ENCODE measurements at regions not wholly inside any gene's neighbourhood (a gene's known extent, or its start where the extent isn't known, plus 50 kb on each side); places are given as distances from the start of the nearest gene placed in this dataset.
"Not testable (repeated sequence)": the region's sequence is repeated elsewhere in the genome, so short reads cannot be mapped to it uniquely, and the experiment has no call there.

DNA sequence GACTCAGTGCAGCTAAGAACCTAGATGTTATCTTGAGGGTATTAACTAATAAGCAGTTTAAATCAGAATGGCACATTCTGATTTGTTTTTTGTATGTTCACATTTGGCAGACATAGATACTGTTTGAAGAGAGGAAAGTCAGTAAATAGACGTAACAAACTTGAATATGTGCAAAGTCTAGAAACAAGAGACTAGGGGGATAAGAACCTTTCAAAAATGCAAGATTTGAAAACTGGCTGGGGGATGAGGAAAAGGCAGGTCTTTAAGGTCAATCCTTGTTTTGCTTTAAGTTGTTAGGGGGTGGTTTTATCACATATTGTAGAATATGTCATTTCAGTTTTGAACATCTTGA lies 136.5 kb downstream of the ZNF92 start:
- not testable (repeated sequence) for DNase-seq (ENCODE audit: low read depth in 2 of 2)

DNA sequence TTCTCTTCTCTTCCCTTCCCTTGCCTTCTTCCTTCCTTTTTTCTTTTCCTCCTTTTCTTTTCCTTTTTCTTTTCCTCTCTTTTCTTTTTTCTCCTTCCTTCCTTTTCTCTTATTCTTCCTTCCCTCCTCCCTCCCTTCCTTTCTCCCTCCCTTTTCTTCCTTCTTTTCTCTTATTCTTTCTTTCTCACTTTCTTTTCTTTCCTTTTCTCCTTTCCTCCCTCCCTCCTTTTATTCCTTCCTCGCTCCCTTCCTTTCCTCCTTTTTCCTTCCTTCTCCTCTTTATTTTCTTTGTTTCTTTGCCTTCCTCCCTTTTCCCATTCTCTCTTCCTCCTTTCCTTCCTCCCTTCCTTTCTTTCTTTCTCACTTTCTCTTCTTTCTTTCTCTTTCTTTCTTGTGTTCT lies 146.1 kb downstream of the ZNF92 start:
- DNase-seq (ENCODE audit: low read depth in 2 of 2), result not testable (repeated sequence)

- DNase-seq (ENCODE audit: low read depth in 2 of 2), result not testable (repeated sequence)
Observed at GRCh38 chr7:65545465-65546161, 172.0 kb downstream of the ZNF92 start.

- DNase-seq (ENCODE audit: low read depth in 2 of 2), result not testable (repeated sequence)
Observed at GRCh38 chr7:65549589-65550443, 176.2 kb downstream of the ZNF92 start.

- DNase-seq (ENCODE audit: low read depth in 2 of 2), result not testable (repeated sequence)
Observed at GRCh38 chr7:65550444-65550809, 176.8 kb downstream of the ZNF92 start.

DNA sequence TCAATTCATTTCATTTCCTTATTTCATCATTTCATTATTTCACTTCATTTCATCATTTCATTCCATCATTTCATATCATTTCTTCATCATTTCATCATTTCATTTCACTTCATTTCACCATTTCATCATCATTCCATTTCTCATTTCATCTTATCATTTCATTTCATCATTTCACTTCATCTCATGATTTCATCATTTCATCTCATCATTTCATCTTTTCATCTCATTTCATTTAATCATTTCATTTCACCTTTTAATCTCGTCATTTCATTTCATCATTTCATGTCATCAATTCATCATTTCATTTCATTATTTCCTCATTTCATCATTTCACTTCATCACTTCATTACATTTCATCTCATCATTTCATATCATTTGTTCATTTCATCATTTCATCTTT lies 177.4 kb downstream of the ZNF92 start:
- DNase-seq (ENCODE audit: low read depth in 2 of 2), result not testable (repeated sequence)

DNA sequence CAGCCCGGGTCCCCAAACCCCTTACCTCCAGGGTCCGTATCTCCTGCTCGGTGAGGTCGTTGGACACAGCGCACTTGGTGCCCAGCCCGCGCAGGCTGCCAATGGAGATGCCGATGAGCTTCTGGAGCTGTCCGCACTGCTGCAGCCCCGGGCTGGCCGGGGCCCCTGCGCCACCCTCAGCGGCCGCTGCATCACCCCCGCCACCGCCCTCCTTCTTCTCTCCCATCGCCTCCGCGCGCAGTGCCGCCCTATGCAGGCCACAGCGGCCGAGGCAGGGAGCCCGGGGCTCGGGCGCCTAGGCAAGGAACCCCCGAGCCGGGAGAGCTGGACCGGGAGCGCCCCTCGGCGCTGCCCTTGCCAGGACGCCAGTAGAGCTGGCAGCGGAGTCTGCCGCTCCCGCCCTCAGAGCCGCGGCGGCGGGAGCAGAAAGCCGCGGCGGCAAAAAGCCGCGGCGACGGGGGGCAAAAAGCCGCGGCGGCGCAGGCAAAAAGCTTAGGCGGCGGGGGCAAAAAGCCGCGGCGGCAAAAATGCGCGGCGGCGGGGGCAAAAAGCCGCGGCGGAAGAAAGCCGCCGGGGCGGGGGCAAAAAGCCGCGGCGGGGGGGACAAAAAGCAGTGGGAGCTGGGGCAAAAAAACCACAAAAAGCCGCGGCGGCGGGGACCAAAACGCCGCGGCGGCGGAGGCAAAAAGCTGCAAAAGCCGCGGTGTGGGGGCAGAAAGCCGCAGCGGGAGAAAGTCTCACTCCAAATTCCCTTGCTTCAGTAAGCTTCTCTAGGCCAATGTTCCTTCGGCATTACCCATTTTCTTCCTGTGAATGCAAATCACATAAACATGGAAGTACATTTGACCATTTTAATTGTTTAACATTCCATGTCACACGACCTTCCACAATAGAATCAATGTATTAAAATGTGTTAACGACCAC lies 181.2 kb downstream of the ZNF92 start:
- not testable (repeated sequence) for DNase-seq (ENCODE audit: low read depth in 2 of 2)

DNA sequence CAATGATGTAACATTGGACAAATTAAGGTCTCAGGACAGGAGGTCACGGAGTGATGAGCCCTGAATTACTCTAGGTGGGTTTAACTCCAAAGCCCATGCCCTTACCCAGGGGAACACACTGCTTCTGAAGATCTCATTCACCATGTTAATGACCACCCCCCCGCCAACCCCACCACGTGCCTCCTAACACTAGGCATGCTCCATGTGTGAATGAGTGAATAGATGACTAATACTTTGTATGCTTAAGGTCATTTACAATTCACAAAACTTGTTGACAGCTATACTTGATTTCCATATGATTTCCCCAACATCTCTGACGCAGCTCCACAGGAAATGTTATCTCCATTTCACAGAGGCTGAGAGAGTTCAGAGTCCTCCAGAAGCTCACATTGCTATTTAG lies 184.9 kb downstream of the ZNF92 start:
- DNase-seq (ENCODE audit: low read depth in 2 of 2), result not testable (repeated sequence)

- DNase-seq (ENCODE audit: low read depth in 2 of 2), result not testable (repeated sequence)
Observed at GRCh38 chr7:65561786-65562372, 188.2 kb downstream of the ZNF92 start.

GRCh38 chr7:65562522-65562921 lies 188.9 kb downstream of the ZNF92 start:
- not testable (repeated sequence) for DNase-seq (ENCODE audit: low read depth in 2 of 2)

- not testable (repeated sequence) for DNase-seq (ENCODE audit: low read depth in 2 of 2)
Observed at GRCh38 chr7:65563333-65563732, 189.7 kb downstream of the ZNF92 start.

- DNase-seq (ENCODE audit: low read depth in 2 of 2), result not testable (repeated sequence)
Observed at GRCh38 chr7:65568226-65568625, 194.6 kb downstream of the ZNF92 start.

DNA sequence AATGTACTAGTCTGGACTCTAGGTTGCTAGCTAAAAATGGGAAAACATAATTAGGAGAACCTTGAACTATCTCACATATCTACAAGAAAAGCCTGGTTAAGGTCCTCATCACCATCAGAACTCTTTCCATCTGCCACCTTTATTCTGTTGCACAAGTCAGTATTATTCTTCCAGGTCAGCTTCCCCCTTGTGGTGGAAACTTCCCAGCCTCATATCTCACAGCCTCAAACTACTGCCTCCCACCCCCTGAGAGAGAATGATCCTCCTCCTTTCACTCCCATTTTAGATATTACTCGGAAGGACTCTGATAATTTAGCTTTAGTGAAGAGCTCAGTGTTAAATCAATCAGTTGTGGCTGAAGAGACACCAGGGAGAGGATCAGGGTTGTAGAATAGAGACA lies 197.3 kb downstream of the ZNF92 start:
- not testable (repeated sequence) for DNase-seq (ENCODE audit: low read depth in 2 of 2)

- not testable (repeated sequence) for DNase-seq (ENCODE audit: low read depth in 2 of 2)
Observed at GRCh38 chr7:65572581-65572980, 198.9 kb downstream of the ZNF92 start.

GRCh38 chr7:65576370-65576769 lies 202.7 kb downstream of the ZNF92 start:
- DNase-seq (ENCODE audit: low read depth in 2 of 2), result not testable (repeated sequence)

- DNase-seq (ENCODE audit: low read depth in 2 of 2), result not testable (repeated sequence)
Observed at GRCh38 chr7:65582518-65583119, 209.0 kb downstream of the ZNF92 start.

GRCh38 chr7:65602495-65602894 lies 228.8 kb downstream of the ZNF92 start:
- DNase-seq (ENCODE audit: low read depth in 2 of 2), result not testable (repeated sequence)

DNA sequence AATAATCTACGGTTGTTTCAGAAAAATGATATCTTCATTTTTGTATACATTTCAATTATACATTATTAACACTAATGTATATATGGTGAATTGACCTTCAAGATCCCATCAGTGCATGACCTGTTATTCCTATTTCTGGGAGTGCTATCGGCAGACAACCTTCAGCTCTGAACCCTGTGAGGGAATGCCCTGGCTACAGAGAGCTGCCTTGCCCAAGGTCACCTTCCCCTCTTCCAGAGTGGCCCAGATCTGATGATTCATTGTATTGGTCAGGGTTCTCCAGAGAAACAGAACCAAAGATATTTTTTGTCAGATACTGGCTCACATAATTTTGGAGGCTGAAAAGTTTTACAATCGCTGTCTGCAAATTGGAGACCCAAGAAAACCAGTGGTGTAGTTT lies 235.5 kb downstream of the ZNF92 start:
- no peak for DNase-seq (ENCODE audit: low read depth in 2 of 2)

DNA sequence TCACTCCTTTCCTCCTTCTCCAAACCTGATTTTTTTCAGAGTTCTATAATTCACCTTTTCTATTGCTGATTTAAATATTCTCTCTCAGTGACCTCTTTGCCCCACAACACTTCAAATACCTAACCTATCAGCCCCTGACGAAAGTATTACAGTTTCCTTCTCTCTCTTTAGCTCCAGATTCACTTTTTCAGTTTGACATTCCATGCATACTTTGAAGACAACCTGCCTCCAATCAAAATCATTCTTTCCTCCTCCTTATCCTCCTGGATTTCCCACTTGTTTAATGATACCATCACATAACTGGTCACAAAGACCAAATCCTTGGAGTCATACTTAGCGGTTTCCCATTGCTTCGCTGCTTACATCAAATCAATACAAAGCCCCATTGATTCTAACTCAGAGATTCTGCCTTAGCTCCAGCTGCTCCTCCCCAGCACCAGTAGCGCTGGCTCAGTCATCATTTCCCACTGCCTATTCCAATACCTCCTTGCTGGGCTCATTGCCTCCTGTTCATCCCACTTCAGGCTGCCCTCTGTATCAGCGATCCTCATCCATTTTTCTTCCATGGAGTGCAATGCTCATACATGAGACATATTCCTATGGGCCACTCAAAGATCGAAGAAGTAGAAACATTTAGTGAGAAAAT lies 240.1 kb downstream of the ZNF92 start:
- DNase-seq (ENCODE audit: low read depth in 2 of 2), result not testable (repeated sequence)

- DNase-seq (ENCODE audit: low read depth in 2 of 2), result not testable (repeated sequence)
Observed at GRCh38 chr7:65616111-65616510, 242.5 kb downstream of the ZNF92 start.

- not testable (repeated sequence) for DNase-seq (ENCODE audit: low read depth in 2 of 2)
Observed at GRCh38 chr7:65620216-65620615, 246.6 kb downstream of the ZNF92 start.
